Liver (tissue), 8 donors: ENCODE measurements at regions not wholly inside any gene's neighbourhood (a gene's known extent, or its start where the extent isn't known, plus 50 kb on each side); places are given as distances from the start of the nearest gene placed in this dataset.

Experiments used
- DNase-seq: peaks from one replicate; pipeline ENCODE4 v3.0.0-alpha.2; 2017; ENCODE audit warnings: low spot score
- H3K27ac ChIP-seq, 2 donors: one replicate each; pipeline ENCODE4 v1.7.0; 2013; ENCODE audit warnings: inconsistent platforms in 2 of 2, low read length in 2 of 2, control low read depth in 1 of 2, low read depth in 1 of 2, mild to moderate bottlenecking in 1 of 2
- H3K27me3 ChIP-seq, 4 donors: one replicate each; pipeline versions ENCODE4 v1.6.1 to v1.7.0; 2013; ENCODE audit warnings: low read length in 3 of 4, inconsistent platforms in 1 of 4, mild to moderate bottlenecking in 1 of 4, moderate library complexity in 1 of 4; ENCODE audit not compliant: control insufficient read depth in 4 of 4, insufficient read depth in 4 of 4
- H3K36me3 ChIP-seq, 4 donors: one replicate each; pipeline versions ENCODE4 v1.6.1 to v1.7.0; 2013; ENCODE audit warnings: low read length in 3 of 4, mild to moderate bottlenecking in 3 of 4, low read depth in 1 of 4, moderate library complexity in 1 of 4; ENCODE audit not compliant: control insufficient read depth in 4 of 4, insufficient read depth in 3 of 4
- H3K4me1 ChIP-seq, 4 donors: one replicate each; pipeline versions ENCODE4 v1.6.1 to v1.7.0; 2013; ENCODE audit warnings: low read length in 3 of 4, mild to moderate bottlenecking in 3 of 4, moderate library complexity in 1 of 4; ENCODE audit not compliant: control insufficient read depth in 4 of 4, insufficient read depth in 4 of 4
- H3K4me3 ChIP-seq, 3 donors: one replicate each; pipeline versions ENCODE4 v1.6.1 to v1.7.0; 2013; ENCODE audit warnings: low read length in 3 of 3, control low read depth in 1 of 3, low read depth in 1 of 3, mild to moderate bottlenecking in 1 of 3
- H3K9ac ChIP-seq, 2 donors: one replicate each; pipeline ENCODE4 v1.7.0; 2013; ENCODE audit warnings: low read length in 2 of 2, mild to moderate bottlenecking in 2 of 2, moderate library complexity in 2 of 2, control low read depth in 1 of 2, low read depth in 1 of 2
- H3K9me3 ChIP-seq, 4 donors: one replicate each; pipeline versions ENCODE4 v1.6.1 to v1.7.0; 2013; ENCODE audit warnings: low read length in 3 of 4; ENCODE audit not compliant: control insufficient read depth in 4 of 4
- ATF3 ChIP-seq: IDR thresholded peaks from 2 replicates; pipeline ENCODE4 v1.6.1; 2016; ENCODE audit warnings: antibody characterized with exemption
- FOXA1 ChIP-seq: IDR thresholded peaks from 2 replicates; pipeline ENCODE4 v1.6.1; 2016; ENCODE audit warnings: antibody characterized with exemption
- GABPA ChIP-seq, 2 donors: IDR thresholded peaks in 1 of 2; conservative IDR thresholded peaks in 1 of 2; 2 replicates each; pipeline ENCODE4 v1.6.1; 2016; ENCODE audit warnings: antibody characterized with exemption in 2 of 2, mild to moderate bottlenecking in 1 of 2, moderate library complexity in 1 of 2
- HNF4A ChIP-seq, 2 donors: conservative IDR thresholded peaks; 2 replicates each; pipeline ENCODE4 v1.6.1; 2016; ENCODE audit warnings: antibody characterized with exemption in 2 of 2, mild to moderate bottlenecking in 2 of 2
- HNF4G ChIP-seq: IDR thresholded peaks from 2 replicates; pipeline ENCODE4 v1.6.1; 2016; ENCODE audit warnings: antibody characterized with exemption
- JUND ChIP-seq, 2 donors: IDR thresholded peaks; 2 replicates each; pipeline ENCODE4 v1.6.1; 2016; ENCODE audit warnings: antibody characterized with exemption in 2 of 2
- NR2F2 ChIP-seq: IDR thresholded peaks from 2 replicates; pipeline ENCODE4 v1.6.1; 2016; ENCODE audit warnings: antibody characterized with exemption
- RAD21 ChIP-seq, 2 donors: IDR thresholded peaks; 2 replicates each; pipeline ENCODE4 v1.6.1; 2016; ENCODE audit warnings: antibody characterized with exemption in 2 of 2, mild to moderate bottlenecking in 2 of 2
- REST ChIP-seq: IDR thresholded peaks from 2 replicates; pipeline ENCODE4 v1.6.1; 2016; ENCODE audit warnings: antibody characterized with exemption, mild to moderate bottlenecking
- RXRA ChIP-seq, 2 donors: IDR thresholded peaks; 2 replicates each; pipeline ENCODE4 v1.6.1; 2017 to 2018; ENCODE audit warnings: antibody characterized with exemption in 2 of 2, mild to moderate bottlenecking in 1 of 2
- SP1 ChIP-seq: IDR thresholded peaks from 2 replicates; pipeline ENCODE4 v1.6.1; 2018; ENCODE audit warnings: antibody characterized with exemption, mild to moderate bottlenecking
- TAF1 ChIP-seq: conservative IDR thresholded peaks from 2 replicates; pipeline ENCODE4 v1.6.1; 2016; ENCODE audit warnings: antibody characterized with exemption, mild to moderate bottlenecking
- YY1 ChIP-seq: IDR thresholded peaks from 2 replicates; pipeline ENCODE4 v1.6.1; 2016; ENCODE audit warnings: antibody characterized with exemption, mild to moderate bottlenecking
- ZBTB33 ChIP-seq: IDR thresholded peaks from 2 replicates; pipeline ENCODE4 v1.6.1; 2016; ENCODE audit warnings: antibody characterized with exemption
- WGBS: extraction: QIAGEN DNeasy Blood & Tissue Kit; methylation state at CpG from one replicate; pipeline ENCODE4 v1.1.7; 2013; 5-methylcytosine and 5-hydroxymethylcytosine counted together
- TF ChIP-seq, protein P1 (sequence below): fragments of 150-350 bp; IDR thresholded peaks from 2 replicates; pipeline ENCODE4 v1.5.1; 2017; ENCODE audit warnings: improper control_type of control experiment, low read depth, low read length; ENCODE audit not compliant: missing input control
- donor health status: healthy.
- donor health status: healthy.
- donor health status: healthy.
- donor health status: healthy.
- donor health status: healthy.

GRCh38 chr10:113359655-113360054 is 193.2 kb upstream of the HABP2 start:
- H3K27me3 ChIP-seq: no peaks in the 10 kb centered on the region
- TF ChIP-seq, protein P1, sequence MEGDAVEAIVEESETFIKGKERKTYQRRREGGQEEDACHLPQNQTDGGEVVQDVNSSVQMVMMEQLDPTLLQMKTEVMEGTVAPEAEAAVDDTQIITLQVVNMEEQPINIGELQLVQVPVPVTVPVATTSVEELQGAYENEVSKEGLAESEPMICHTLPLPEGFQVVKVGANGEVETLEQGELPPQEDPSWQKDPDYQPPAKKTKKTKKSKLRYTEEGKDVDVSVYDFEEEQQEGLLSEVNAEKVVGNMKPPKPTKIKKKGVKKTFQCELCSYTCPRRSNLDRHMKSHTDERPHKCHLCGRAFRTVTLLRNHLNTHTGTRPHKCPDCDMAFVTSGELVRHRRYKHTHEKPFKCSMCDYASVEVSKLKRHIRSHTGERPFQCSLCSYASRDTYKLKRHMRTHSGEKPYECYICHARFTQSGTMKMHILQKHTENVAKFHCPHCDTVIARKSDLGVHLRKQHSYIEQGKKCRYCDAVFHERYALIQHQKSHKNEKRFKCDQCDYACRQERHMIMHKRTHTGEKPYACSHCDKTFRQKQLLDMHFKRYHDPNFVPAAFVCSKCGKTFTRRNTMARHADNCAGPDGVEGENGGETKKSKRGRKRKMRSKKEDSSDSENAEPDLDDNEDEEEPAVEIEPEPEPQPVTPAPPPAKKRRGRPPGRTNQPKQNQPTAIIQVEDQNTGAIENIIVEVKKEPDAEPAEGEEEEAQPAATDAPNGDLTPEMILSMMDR: no peak
- H3K36me3 ChIP-seq: no peaks in the 10 kb centered on the region
- no peaks in the 10 kb centered on the region for H3K9me3 ChIP-seq
- H3K4me1 ChIP-seq: no peaks in the 10 kb centered on the region
- no peak overlapping the region for H3K27ac ChIP-seq
- H3K9ac ChIP-seq: no peak overlapping the region
- no peak overlapping the region for H3K4me3 ChIP-seq
- no peak for DNase-seq

GRCh38 chr10:113360870-113361269 is 192.0 kb upstream of the HABP2 start:
- Histone ChIP-seq H3K4me1 (no peaks in the 10 kb centered on the region), H3K4me3 (no peak overlapping the region), H3K36me3 (no peaks in the 10 kb centered on the region), H3K27ac (no peak overlapping the region), H3K9ac (no peak overlapping the region), H3K27me3 (no peaks in the 10 kb centered on the region), H3K9me3 (peaks cover 0 to 3% (median 0%) of the 10 kb centered on the region in 4 donors)
- WGBS: 79% methylated on average over 4 of the region's 4 CpGs
- DNase-seq: no peak
- TF ChIP-seq FOXA1: no peak
- no peak for TF ChIP-seq RAD21 (IDR thresholded peaks at IDR 0.05)
- no peak for TF ChIP-seq SP1
- no peak for TF ChIP-seq ATF3
- no peak for TF ChIP-seq GABPA (IDR thresholded peaks at IDR 0.05 in 1 of 2, conservative IDR thresholded peaks at IDR 0.05 in 1 of 2)
- TF ChIP-seq NR2F2: no peak

GRCh38 chr10:113362645-113363091 is 190.2 kb upstream of the HABP2 start:
- Histone ChIP-seq H3K9me3 (peaks cover 0 to 3% (median 0%) of the 10 kb centered on the region in 4 donors), H3K27me3 (no peaks in the 10 kb centered on the region), H3K36me3 (no peaks in the 10 kb centered on the region), H3K27ac (no peak overlapping the region), H3K4me1 (no peaks in the 10 kb centered on the region), H3K4me3 (no peak overlapping the region), H3K9ac (no peak overlapping the region)
- no peak for TF ChIP-seq JUND (IDR thresholded peaks at IDR 0.05)
- TF ChIP-seq HNF4A (conservative IDR thresholded peaks at IDR 0.05): no peak
- TF ChIP-seq ATF3: no peak
- no peak for TF ChIP-seq YY1
- no peak for TF ChIP-seq RXRA (IDR thresholded peaks at IDR 0.05)
- no peak for DNase-seq

DNA sequence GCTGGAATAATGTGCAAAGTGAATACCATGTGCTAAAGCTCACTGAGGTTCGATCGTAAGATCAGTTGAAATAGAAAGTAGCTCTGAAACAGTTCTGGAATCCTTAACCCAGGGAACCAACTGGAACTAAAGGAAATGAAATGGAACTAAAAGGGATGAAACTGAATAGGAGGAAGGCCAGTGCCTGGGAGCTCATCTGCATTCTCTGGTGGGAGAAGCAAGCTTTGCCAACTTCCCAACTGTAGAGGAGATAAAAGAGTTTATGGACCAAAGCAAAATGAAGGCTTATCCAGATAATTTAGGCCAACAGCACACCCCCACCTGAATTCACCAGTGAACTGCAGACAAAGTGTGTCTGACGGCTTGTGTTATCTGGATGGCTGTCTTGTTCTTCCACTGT is 188.6 kb upstream of the HABP2 start:
- H3K9me3 ChIP-seq: peaks cover 0 to 3% (median 0%) of the 10 kb centered on the region in 4 donors
- no peaks in the 10 kb centered on the region for H3K36me3 ChIP-seq
- no peak overlapping the region for H3K4me3 ChIP-seq
- no peaks in the 10 kb centered on the region for H3K27me3 ChIP-seq
- WGBS: 91% methylated on average over 3 of the region's 3 CpGs
- H3K9ac ChIP-seq: no peak overlapping the region
- no peaks in the 10 kb centered on the region for H3K4me1 ChIP-seq
- no peak for DNase-seq
- H3K27ac ChIP-seq: no peak overlapping the region
- no peak for TF ChIP-seq RXRA (IDR thresholded peaks at IDR 0.05)
- no peak for TF ChIP-seq REST
- no peak for TF ChIP-seq FOXA1
- TF ChIP-seq TAF1: no peak
- no peak for TF ChIP-seq GABPA (IDR thresholded peaks at IDR 0.05 in 1 of 2, conservative IDR thresholded peaks at IDR 0.05 in 1 of 2)
- TF ChIP-seq HNF4G: no peak
- TF ChIP-seq ATF3: no peak
- TF ChIP-seq JUND (IDR thresholded peaks at IDR 0.05): no peak
- no peak for TF ChIP-seq NR2F2
- TF ChIP-seq HNF4A (conservative IDR thresholded peaks at IDR 0.05): no peak
- TF ChIP-seq ZBTB33: no peak
- no peak for TF ChIP-seq RAD21 (IDR thresholded peaks at IDR 0.05)
